Esophagus squamous epithelium (tissue), 4 donors: ENCODE measurements at regions not wholly inside any gene's neighbourhood (a gene's known extent, or its start where the extent isn't known, plus 50 kb on each side); places are given as distances from the start of the nearest gene placed in this dataset.

Experiments
- POLR2A ChIP-seq, 4 donors: fragments of 450-650 bp; IDR thresholded peaks; one replicate each; pipeline ENCODE4 v1.6.1; 2017; ENCODE audit warnings: antibody characterized with exemption in 4 of 4, mild to moderate bottlenecking in 4 of 4, moderate library complexity in 3 of 4
- TF ChIP-seq, protein P1 (sequence below), 6 experiments: fragments of 450-650 bp in 4 of 6; fragments of 200-600 bp in 2 of 6; sonication (generic) in 2 of 6; IDR thresholded peaks; one replicate each; pipeline ENCODE4 v1.5.1; 2016 to 2019; ENCODE audit warnings: antibody characterized with exemption in 6 of 6, mild to moderate bottlenecking in 4 of 6, moderate library complexity in 4 of 6

- TF ChIP-seq POLR2A (IDR thresholded peaks at IDR 0.05) = no peak
- TF ChIP-seq, protein P1, sequence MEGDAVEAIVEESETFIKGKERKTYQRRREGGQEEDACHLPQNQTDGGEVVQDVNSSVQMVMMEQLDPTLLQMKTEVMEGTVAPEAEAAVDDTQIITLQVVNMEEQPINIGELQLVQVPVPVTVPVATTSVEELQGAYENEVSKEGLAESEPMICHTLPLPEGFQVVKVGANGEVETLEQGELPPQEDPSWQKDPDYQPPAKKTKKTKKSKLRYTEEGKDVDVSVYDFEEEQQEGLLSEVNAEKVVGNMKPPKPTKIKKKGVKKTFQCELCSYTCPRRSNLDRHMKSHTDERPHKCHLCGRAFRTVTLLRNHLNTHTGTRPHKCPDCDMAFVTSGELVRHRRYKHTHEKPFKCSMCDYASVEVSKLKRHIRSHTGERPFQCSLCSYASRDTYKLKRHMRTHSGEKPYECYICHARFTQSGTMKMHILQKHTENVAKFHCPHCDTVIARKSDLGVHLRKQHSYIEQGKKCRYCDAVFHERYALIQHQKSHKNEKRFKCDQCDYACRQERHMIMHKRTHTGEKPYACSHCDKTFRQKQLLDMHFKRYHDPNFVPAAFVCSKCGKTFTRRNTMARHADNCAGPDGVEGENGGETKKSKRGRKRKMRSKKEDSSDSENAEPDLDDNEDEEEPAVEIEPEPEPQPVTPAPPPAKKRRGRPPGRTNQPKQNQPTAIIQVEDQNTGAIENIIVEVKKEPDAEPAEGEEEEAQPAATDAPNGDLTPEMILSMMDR (IDR thresholded peaks at IDR 0.05) = no peak
Observed at GRCh38 chr5:62956597-62956996, 378.0 kb downstream of the LRRC70 start.
